Fibroblast of lung (primary cell): ENCODE measurements at regions not wholly inside any gene's neighbourhood (a gene's known extent, or its start where the extent isn't known, plus 50 kb on each side); places are given as distances from the start of the nearest gene placed in this dataset.

Experiments
- CTCF ChIP-seq, 2 donors: IDR thresholded peaks in 1 of 2; conservative IDR thresholded peaks in 1 of 2; 1 replicate in 1 of 2; 2 replicates in 1 of 2; pipeline ENCODE4 v1.5.1; 2011 to 2012; ENCODE audit warnings: low read length in 2 of 2, control low read depth in 1 of 2, inconsistent platforms in 1 of 2, low read depth in 1 of 2, mild to moderate bottlenecking in 1 of 2
- EZH2 ChIP-seq: IDR thresholded peaks from 2 replicates; pipeline ENCODE4 v1.5.1; 2012; ENCODE audit warnings: low read length, control low read depth, mild to moderate bottlenecking; ENCODE audit errors: missing control alignments

GRCh38 chr4:63894161-63894560 lies 515.1 kb downstream of the TECRL start:
- no peak for TF ChIP-seq CTCF (conservative IDR thresholded peaks at IDR 0.05 in 1 of 2, IDR thresholded peaks at IDR 0.05 in 1 of 2; ENCODE audit: low read depth in 1 of 2, low read length in 2 of 2)
- no peak for TF ChIP-seq EZH2
